HepG2 (cell line): ENCODE measurements at regions not wholly inside any gene's neighbourhood (a gene's known extent, or its start where the extent isn't known, plus 50 kb on each side); places are given as distances from the start of the nearest gene placed in this dataset.

Source experiments
- ATAC-seq: fragments of 200-7000 bp; cut with Tn5 transposase; 3 replicates; pipeline ENCODE4 v1.9.1; 2020; ENCODE audit warnings: mild to moderate bottlenecking, moderate library complexity
- BruUV-seq: library from RNA; stranded (reverse); fragments of 400-500 nt; replicated peaks from 2 replicates; lab custom pipeline; 2021; lab: Mats Ljungman, UMichigan
- CTCF ChIA-PET: fragments of 300-600 bp; formaldehyde crosslinking; extraction: SDS; loops from one replicate; lab custom pipeline; 2021; ENCODE audit warnings: low total read pairs, inconsistent platforms, low intra/inter-chr PET ratio; lab: Yijun Ruan, JAX
- POLR2A ChIA-PET: fragments of 350-600 bp; sonication (Branson Sonifier 250); formaldehyde crosslinking; loops from one replicate; lab custom pipeline; 2020; ENCODE audit warnings: antibody characterized with exemption, inconsistent platforms; lab: Yijun Ruan, JAX
- DNase-seq: peaks from one replicate; pipeline ENCODE4 v3.0.0-alpha.2; 2015; ENCODE audit warnings: low spot score
- FAIRE-seq: peaks from 3 replicates; lab custom pipeline; 2011; peaks lifted over from hg19 to GRCh38; lab: Jason Lieb, UNC
- H2AFZ ChIP-seq: one replicate; pipeline ENCODE4 v1.6.1; 2011; ENCODE audit warnings: low read length, inconsistent platforms
- H3K27ac ChIP-seq: fragments of 300-600 bp; 3 replicates; pipeline ENCODE4 v1.8.0; 2011; ENCODE audit warnings: mixed run types, mild to moderate bottlenecking, mixed read lengths, low read length, inconsistent platforms; ENCODE audit not compliant: insufficient read depth; ENCODE audit errors: extremely low read length
- H3K27me3 ChIP-seq, 2 experiments: fragments of 200-600 bp in 1 of 2; 2 replicates in 1 of 2; 3 replicates in 1 of 2; pipeline versions ENCODE4 v1.6.0 to v1.8.0; 2011; ENCODE audit warnings: low read length in 2 of 2, mild to moderate bottlenecking in 2 of 2, moderate library complexity in 2 of 2, inconsistent platforms in 1 of 2; ENCODE audit not compliant: insufficient read depth in 2 of 2, control insufficient read depth in 1 of 2
- H3K36me3 ChIP-seq, 2 experiments: fragments of 200-600 bp in 1 of 2; replicated peaks in 1 of 2; 2 replicates in 1 of 2; 3 replicates in 1 of 2; pipeline versions ENCODE4 v1.5.1 to v1.8.0; 2011; ENCODE audit warnings: low read length in 2 of 2, inconsistent platforms in 1 of 2; ENCODE audit not compliant: insufficient read depth in 2 of 2, control insufficient read depth in 1 of 2
- H3K4me1 ChIP-seq: 2 replicates; pipeline ENCODE4 v1.5.1; 2012; ENCODE audit warnings: low read length, inconsistent platforms; ENCODE audit not compliant: insufficient read depth
- H3K4me2 ChIP-seq: 2 replicates; pipeline ENCODE4 v1.6.0; 2011; ENCODE audit warnings: low read depth, low read length, inconsistent platforms
- H3K4me3 ChIP-seq, 3 experiments: fragments of 200-600 bp in 1 of 3; sonication (generic), shearing (Covaris generic) in 1 of 3; replicated peaks in 1 of 3; 2 replicates each; pipeline ENCODE4 v1.5.1; 2011 to 2016; ENCODE audit warnings: low read length in 3 of 3, inconsistent platforms in 2 of 3, low read depth in 2 of 3, mild to moderate bottlenecking in 2 of 3, control low read depth in 1 of 3, mixed read lengths in 1 of 3; ENCODE audit not compliant: insufficient read depth in 1 of 3
- H3K79me2 ChIP-seq: one replicate; pipeline ENCODE4 v1.6.1; 2011; ENCODE audit warnings: low read length, inconsistent platforms; ENCODE audit not compliant: insufficient read depth
- H3K9ac ChIP-seq: 2 replicates; pipeline ENCODE4 v1.6.0; 2011; ENCODE audit warnings: mild to moderate bottlenecking, low read depth, low read length, inconsistent platforms; ENCODE audit not compliant: insufficient read depth
- H3K9me3 ChIP-seq: 2 replicates; pipeline ENCODE4 v1.5.1; 2012; ENCODE audit warnings: mild to moderate bottlenecking, low read length
- H4K20me1 ChIP-seq: 2 replicates; pipeline ENCODE4 v1.6.0; 2011; ENCODE audit warnings: inconsistent platforms, mild to moderate bottlenecking, low read length, moderate library complexity; ENCODE audit not compliant: insufficient read depth
- ETS1 ChIP-seq: sonication (generic); formaldehyde crosslinking; IDR thresholded peaks from 2 replicates; pipeline ENCODE4 v1.4.0; 2020; ENCODE audit warnings: missing genetic modification reagents
- GZF1 ChIP-seq: sonication (generic); formaldehyde crosslinking; IDR thresholded peaks from 2 replicates; pipeline ENCODE4 v1.5.1; 2020; ENCODE audit warnings: mild to moderate bottlenecking, missing genetic modification reagents
- HNRNPH1 ChIP-seq: fragments of 200-400 bp; formaldehyde crosslinking; optimal IDR thresholded peaks from 2 replicates; pipeline ENCODE3; 2017; ENCODE audit warnings: mild to moderate bottlenecking, low read depth, low read length
- KAT2B ChIP-seq: fragments of 150-350 bp; IDR thresholded peaks from 2 replicates; pipeline ENCODE4 v1.6.1; 2014; ENCODE audit warnings: low read depth, low read length, borderline replicate concordance
- MAZ ChIP-seq, 2 experiments: sonication (generic) in 1 of 2; formaldehyde crosslinking in 1 of 2; IDR thresholded peaks; 2 replicates each; pipeline versions ENCODE4 v1.5.0 to v1.6.1; 2012 to 2020; ENCODE audit warnings: low read depth in 2 of 2, mild to moderate bottlenecking in 2 of 2, borderline replicate concordance in 1 of 2, improper control_type of control experiment in 1 of 2, low read length in 1 of 2, missing genetic modification reagents in 1 of 2, moderate library complexity in 1 of 2
- MTF2 ChIP-seq: sonication (generic); formaldehyde crosslinking; IDR thresholded peaks from 2 replicates; pipeline ENCODE4 v1.5.0; 2020; ENCODE audit warnings: missing genetic modification reagents, borderline replicate concordance
- MXI1 ChIP-seq: IDR thresholded peaks from 3 replicates; pipeline ENCODE4 v1.6.1; 2012; ENCODE audit warnings: low read depth, low read length, inconsistent platforms, borderline replicate concordance
- NBN ChIP-seq: fragments of 450-650 bp; conservative IDR thresholded peaks from 2 replicates; pipeline ENCODE4 v1.6.1; 2017
- POLR2AphosphoS5 ChIP-seq: IDR thresholded peaks from 2 replicates; pipeline ENCODE4 v1.6.1; 2012; ENCODE audit warnings: low read depth, low read length
- PRMT3 ChIP-seq: sonication (generic); formaldehyde crosslinking; IDR thresholded peaks from 2 replicates; pipeline ENCODE4 v1.8.1; 2022; ENCODE audit warnings: low read depth, mild to moderate bottlenecking, moderate library complexity, missing genetic modification reagents, borderline replicate concordance
- RFXAP ChIP-seq: sonication (generic); formaldehyde crosslinking; IDR thresholded peaks from 2 replicates; pipeline ENCODE4 v1.4.0; 2020; ENCODE audit warnings: missing genetic modification reagents, borderline replicate concordance
- TCF7 ChIP-seq: sonication (generic); IDR thresholded peaks from 2 replicates; pipeline ENCODE4 v1.6.1; 2016; ENCODE audit warnings: antibody characterized with exemption, low read depth
- THRA ChIP-seq: sonication (generic); formaldehyde crosslinking; IDR thresholded peaks from 2 replicates; pipeline ENCODE4 v1.4.0; 2020; ENCODE audit warnings: missing genetic modification reagents, borderline replicate concordance
- ZBTB44 ChIP-seq: sonication (generic); formaldehyde crosslinking; IDR thresholded peaks from 2 replicates; pipeline ENCODE4 v1.4.0; 2020; ENCODE audit warnings: missing genetic modification reagents
- ZFP36 ChIP-seq: fragments of 150-350 bp; IDR thresholded peaks from 2 replicates; pipeline ENCODE4 v1.6.1; 2018; ENCODE audit warnings: borderline replicate concordance, low read length, low read depth; ENCODE audit not compliant: partially characterized antibody
- ZNF503 ChIP-seq: sonication (generic); formaldehyde crosslinking; IDR thresholded peaks from 2 replicates; pipeline ENCODE4 v1.4.0; 2020; ENCODE audit warnings: missing genetic modification reagents
- ZZZ3 ChIP-seq: sonication (generic); formaldehyde crosslinking; IDR thresholded peaks from 2 replicates; pipeline ENCODE4 v1.4.0; 2020; ENCODE audit warnings: missing genetic modification reagents, mild to moderate bottlenecking, borderline replicate concordance
- WGBS: methylation state at CpG from one replicate; pipeline ENCODE4 v1.1.6; 2017; ENCODE audit warnings: low lambda C conversion rate; 5-methylcytosine and 5-hydroxymethylcytosine counted together
- in situ Hi-C: cut with HindIII; loops from 2 replicates; pipeline ENCODE4 v1.10.0; 2017; ENCODE audit warnings: low pct_unique_long_range_greater_than_20kb; ENCODE audit not compliant: extremely low pct_ligation_motif_present
- intact Hi-C: fragments of 100-400 bp; cut with micrococcal nuclease; formaldehyde crosslinking; loops from one replicate; pipeline ENCODE4 v1.10.0; 2022; ENCODE audit not compliant: unreplicated experiment

DNA sequence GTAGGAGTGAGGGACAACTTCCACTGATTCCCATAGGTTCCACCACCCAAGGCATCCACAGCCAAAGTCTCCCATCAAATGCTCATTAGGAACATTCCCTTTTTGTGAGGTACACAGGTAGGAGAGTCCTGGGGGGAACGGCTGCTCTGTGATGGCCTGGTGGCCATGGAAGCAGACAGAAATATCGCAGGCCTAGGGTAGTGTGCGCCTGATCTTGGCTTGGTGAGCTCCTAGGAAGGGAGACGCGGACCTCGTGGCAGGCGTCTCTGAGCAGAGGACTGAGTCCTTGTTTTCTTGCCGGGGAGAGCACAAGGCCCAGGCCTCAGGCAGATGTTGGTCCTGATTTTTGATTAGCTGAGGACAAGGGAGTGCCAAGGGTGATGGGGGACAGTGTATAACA is 99.5 kb downstream of the SNRPN start (continued):
- TF ChIP-seq MXI1: no peak

DNA sequence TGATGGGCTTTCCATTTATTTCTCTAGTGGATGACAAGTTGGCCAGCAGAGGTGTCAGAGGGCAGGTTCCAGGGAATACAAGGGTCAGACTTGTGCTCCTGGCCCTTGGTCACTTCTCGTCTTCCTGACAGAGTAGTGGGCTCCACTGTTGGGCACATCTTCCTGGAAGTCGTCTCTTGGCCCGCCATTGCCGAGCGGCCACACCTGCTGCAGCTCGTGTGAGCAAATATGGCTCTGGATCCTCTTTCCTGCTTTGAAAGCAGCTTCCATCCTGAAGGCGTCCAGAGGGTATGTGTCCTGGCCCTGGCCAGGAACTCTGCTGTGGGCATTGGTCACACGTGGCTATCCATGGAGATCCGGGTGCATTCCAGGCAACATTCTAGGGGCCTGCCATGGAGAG is 100.2 kb downstream of the SNRPN start:
- H4K20me1 ChIP-seq: no peaks in the 10 kb centered on the region
- H3K4me3 ChIP-seq: no peak overlapping the region
- no TSS peak for BruUV-seq
- peaks cover 100% of the 10 kb centered on the region for H3K9me3 ChIP-seq
- ChIA-PET POLR2A (no interaction called here), CTCF (no interaction called here)
- no peak overlapping the region for H2AFZ ChIP-seq
- no peak overlapping the region for H3K4me2 ChIP-seq
- H3K79me2 ChIP-seq: no peaks in the 10 kb centered on the region
- in situ Hi-C loops: no loop called here
- H3K9ac ChIP-seq: no peak overlapping the region
- intact Hi-C loops: no loop called here
- FAIRE-seq: no peak
- DNase-seq: no peak
- no peak overlapping the region for H3K27ac ChIP-seq
- H3K36me3 ChIP-seq: peaks cover 45 to 99% of the 10 kb centered on the region in 2 experiments
- ATAC-seq: no peak
- WGBS: 86% methylated on average over 5 of the region's 9 CpGs
- no peaks in the 10 kb centered on the region for H3K27me3 ChIP-seq
- no peaks in the 10 kb centered on the region for H3K4me1 ChIP-seq
- TF ChIP-seq THRA (CRISPR knock-in tag) (no peak), ZZZ3 (CRISPR knock-in tag) (no peak), TCF7 (no peak), ZBTB44 (CRISPR knock-in tag) (no peak), NBN (no peak), MAZ (IDR thresholded peaks at IDR 0.05; ENCODE audit: borderline replicate concordance, low read depth, low read length) (no peak), MAZ (CRISPR knock-in tag; IDR thresholded peaks at IDR 0.05; ENCODE audit: low read depth) (no peak), HNRNPH1 (no peak), MTF2 (no peak), PRMT3 (CRISPR knock-in tag) (no peak), ETS1 (no peak), ZNF503 (CRISPR knock-in tag) (no peak), GZF1 (no peak), KAT2B (no peak), ZFP36 (no peak), RFXAP (CRISPR knock-in tag) (no peak), POLR2AphosphoS5 (no peak)
